DMS153 (cell line): ENCODE measurements at regions not wholly inside any gene's neighbourhood (a gene's known extent, or its start where the extent isn't known, plus 50 kb on each side); places are given as distances from the start of the nearest gene placed in this dataset.

Experiments used
- DNase-seq: peaks from one replicate; lab custom pipeline; 2025; lab: John Stamatoyannopoulos, UW

GRCh38 chr20:17790296-17790695 is 90.5 kb downstream of the BANF2 start:
- DNase-seq, result no peak

- DNase-seq, result no peak
These were observed 88.0 kb downstream of the BANF2 start for GRCh38 chr20:17787816-17788215.

- DNase-seq, result no peak
These were observed 86.5 kb downstream of the BANF2 start for GRCh38 chr20:17786221-17786718.
